ENCODE measurements at regions not wholly inside any gene's neighbourhood (a gene's known extent, or its start where the extent isn't known, plus 50 kb on each side); places are given as distances from the start of the nearest gene placed in this dataset.

DNA sequence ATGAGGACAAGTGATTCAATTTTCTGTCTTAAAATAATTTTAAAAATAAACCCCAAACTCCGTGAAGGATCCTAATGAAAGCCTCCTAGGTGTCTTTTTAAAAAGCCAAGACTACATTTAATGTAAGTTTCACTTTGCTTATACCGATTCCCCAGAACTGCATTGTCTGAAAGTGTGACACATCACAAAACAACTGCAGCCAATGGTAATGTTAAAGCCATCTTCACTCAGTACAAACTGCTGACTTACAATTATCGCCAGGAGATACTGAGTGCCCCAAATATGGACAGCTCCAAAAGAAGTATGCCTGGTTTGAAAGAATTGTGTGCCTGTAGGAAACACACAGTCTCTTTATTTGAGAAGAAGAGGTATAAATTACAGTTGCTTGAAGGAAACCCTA is 73.7 kb upstream of the SPANXB1 start:
- Mint-ChIP-seq H3K36me3 (ENCODE audit: low read depth) (no peaks in the 10 kb centered on the region), H3K4me3 (ENCODE audit: unreplicated experiment) (no peak overlapping the region), H3K9me3 (ENCODE audit: low read depth) (no peaks in the 10 kb centered on the region), H3K4me1 (ENCODE audit: low read depth) (no peaks in the 10 kb centered on the region), H3K27me3 (ENCODE audit: low read depth) (no peaks in the 10 kb centered on the region), H3K27ac (ENCODE audit: unreplicated experiment) (no peak overlapping the region)
- TF ChIP-seq, protein P1, sequence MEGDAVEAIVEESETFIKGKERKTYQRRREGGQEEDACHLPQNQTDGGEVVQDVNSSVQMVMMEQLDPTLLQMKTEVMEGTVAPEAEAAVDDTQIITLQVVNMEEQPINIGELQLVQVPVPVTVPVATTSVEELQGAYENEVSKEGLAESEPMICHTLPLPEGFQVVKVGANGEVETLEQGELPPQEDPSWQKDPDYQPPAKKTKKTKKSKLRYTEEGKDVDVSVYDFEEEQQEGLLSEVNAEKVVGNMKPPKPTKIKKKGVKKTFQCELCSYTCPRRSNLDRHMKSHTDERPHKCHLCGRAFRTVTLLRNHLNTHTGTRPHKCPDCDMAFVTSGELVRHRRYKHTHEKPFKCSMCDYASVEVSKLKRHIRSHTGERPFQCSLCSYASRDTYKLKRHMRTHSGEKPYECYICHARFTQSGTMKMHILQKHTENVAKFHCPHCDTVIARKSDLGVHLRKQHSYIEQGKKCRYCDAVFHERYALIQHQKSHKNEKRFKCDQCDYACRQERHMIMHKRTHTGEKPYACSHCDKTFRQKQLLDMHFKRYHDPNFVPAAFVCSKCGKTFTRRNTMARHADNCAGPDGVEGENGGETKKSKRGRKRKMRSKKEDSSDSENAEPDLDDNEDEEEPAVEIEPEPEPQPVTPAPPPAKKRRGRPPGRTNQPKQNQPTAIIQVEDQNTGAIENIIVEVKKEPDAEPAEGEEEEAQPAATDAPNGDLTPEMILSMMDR (IDR thresholded peaks at IDR 0.05), result no peak
- DNase-seq (ENCODE audit: low spot score), result no peak

DNA sequence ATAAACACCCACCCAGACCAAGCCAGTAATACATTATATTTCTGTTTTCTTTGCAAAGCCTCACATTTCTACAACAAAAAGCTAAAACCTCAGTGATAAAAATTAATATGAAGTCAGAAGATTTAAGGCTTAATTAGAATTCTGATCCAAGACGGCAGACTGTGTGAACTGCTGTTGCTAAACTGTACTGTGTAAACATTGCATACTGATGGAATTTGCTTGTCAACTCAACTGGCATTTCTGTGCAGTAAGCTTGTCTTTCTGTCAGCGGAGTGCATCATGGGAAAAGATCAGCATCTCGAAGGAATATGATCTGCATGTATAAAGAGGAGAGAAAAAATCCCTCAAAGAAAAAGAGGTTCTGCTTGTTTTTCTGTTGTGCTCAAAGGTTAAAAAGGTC is 69.4 kb upstream of the SPANXB1 start:
- Mint-ChIP-seq H3K9me3 (ENCODE audit: low read depth) (no peaks in the 10 kb centered on the region), H3K4me1 (ENCODE audit: low read depth) (no peaks in the 10 kb centered on the region), H3K27ac (ENCODE audit: unreplicated experiment) (no peak overlapping the region), H3K4me3 (ENCODE audit: unreplicated experiment) (no peak overlapping the region), H3K36me3 (ENCODE audit: low read depth) (no peaks in the 10 kb centered on the region), H3K27me3 (ENCODE audit: low read depth) (no peaks in the 10 kb centered on the region)
- no peak for DNase-seq (ENCODE audit: low spot score)
- TF ChIP-seq, protein P1 (IDR thresholded peaks at IDR 0.05), result no peak

DNA sequence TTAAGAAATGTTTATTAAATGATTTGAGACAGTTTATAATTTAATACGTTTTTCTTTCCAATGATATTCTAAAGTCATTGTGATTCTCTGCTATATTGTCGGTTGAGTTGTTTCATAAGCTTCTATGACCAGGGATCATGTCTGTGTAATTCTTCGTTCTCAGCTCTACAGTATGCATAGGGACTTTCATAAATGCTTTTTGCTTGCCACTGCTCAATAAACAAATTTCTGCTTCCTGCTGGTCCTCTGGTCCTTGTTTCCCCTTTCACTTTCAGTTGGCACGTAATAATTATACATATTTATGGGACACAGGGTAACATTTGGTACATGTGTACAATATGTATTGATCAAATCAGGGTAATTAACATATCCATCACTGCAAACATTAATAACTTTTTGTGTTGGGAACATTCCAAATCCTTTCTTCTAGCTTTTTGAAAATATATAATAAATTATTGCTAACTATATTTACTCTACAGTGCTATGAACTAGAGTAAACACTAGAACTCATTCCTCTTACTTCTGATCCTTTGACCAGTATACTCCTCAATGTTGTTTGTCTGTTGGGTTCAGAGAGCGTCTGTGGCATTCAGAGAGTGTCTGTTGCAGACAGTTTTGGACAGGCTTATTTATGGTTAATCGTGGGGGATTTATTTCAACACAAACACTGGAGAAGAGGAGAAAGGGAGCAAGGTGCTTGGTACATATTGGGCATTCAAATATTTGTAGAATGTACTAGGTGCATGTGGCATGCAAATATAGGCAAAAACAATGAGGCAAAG is 68.3 kb upstream of the SPANXB1 start:
- Mint-ChIP-seq H3K36me3 (ENCODE audit: low read depth) (no peaks in the 10 kb centered on the region), H3K27me3 (ENCODE audit: low read depth) (no peaks in the 10 kb centered on the region), H3K4me3 (ENCODE audit: unreplicated experiment) (no peak overlapping the region), H3K9me3 (ENCODE audit: low read depth) (no peaks in the 10 kb centered on the region), H3K4me1 (ENCODE audit: low read depth) (no peaks in the 10 kb centered on the region), H3K27ac (ENCODE audit: unreplicated experiment) (no peak overlapping the region)
- DNase-seq (ENCODE audit: low spot score), result no peak
- TF ChIP-seq, protein P1 (IDR thresholded peaks at IDR 0.05), result no peak

DNA sequence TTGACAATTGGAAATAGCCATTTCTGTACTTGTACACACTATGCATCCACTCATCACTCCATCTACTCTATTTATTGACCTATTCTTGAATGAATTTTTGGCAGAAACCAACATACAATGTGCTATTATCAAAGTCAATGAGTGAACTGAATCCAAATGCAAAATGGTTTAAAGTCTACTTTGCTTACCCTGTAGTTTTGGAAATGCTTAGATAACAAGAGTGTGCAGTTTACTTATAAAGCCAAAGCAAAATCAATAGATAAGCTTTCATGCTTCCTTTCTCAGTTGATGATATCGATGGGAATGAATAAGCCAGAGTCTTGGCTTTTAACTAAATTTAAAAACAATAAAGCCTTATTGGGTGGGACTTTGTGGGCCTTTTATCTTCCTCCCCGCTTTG is 58.9 kb upstream of the SPANXB1 start:
- no peaks in the 10 kb centered on the region for H3K4me1 Mint-ChIP-seq (ENCODE audit: low read depth)
- no peak for DNase-seq (ENCODE audit: low spot score)
- H3K27ac Mint-ChIP-seq (ENCODE audit: unreplicated experiment), result no peak overlapping the region
- H3K27me3 Mint-ChIP-seq (ENCODE audit: low read depth), result peaks cover 2% of the 10 kb centered on the region
- no peaks in the 10 kb centered on the region for H3K36me3 Mint-ChIP-seq (ENCODE audit: low read depth)
- peaks cover 3% of the 10 kb centered on the region for H3K9me3 Mint-ChIP-seq (ENCODE audit: low read depth)
- H3K4me3 Mint-ChIP-seq (ENCODE audit: unreplicated experiment), result no peak overlapping the region
- TF ChIP-seq, protein P1 (IDR thresholded peaks at IDR 0.05), result no peak

DNA sequence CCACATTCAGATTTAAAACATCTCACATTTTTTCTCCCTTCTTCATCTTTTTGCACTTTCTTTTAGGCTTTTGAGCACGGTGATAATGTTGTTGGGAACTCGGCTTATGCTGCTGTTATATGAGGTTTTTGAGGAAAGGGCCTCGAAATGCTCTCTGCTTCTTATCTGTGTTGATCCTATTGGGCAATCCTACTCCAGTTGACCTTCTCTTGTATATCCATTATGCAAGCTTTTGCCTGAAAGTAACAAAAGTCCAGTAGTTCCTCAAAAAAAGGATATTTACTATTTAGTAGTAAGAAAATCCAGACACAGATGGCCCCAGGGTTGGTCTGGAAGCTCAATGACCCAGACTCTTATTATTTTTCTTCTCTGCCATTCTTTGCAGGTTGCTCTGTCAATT is 57.7 kb upstream of the SPANXB1 start:
- H3K27me3 Mint-ChIP-seq (ENCODE audit: low read depth), result peaks cover 2% of the 10 kb centered on the region
- TF ChIP-seq, protein P1 (IDR thresholded peaks at IDR 0.05), result no peak
- DNase-seq (ENCODE audit: low spot score), result no peak
- H3K4me3 Mint-ChIP-seq (ENCODE audit: unreplicated experiment), result no peak overlapping the region
- no peaks in the 10 kb centered on the region for H3K36me3 Mint-ChIP-seq (ENCODE audit: low read depth)
- H3K9me3 Mint-ChIP-seq (ENCODE audit: low read depth), result peaks cover 5% of the 10 kb centered on the region
- H3K4me1 Mint-ChIP-seq (ENCODE audit: low read depth), result no peaks in the 10 kb centered on the region
- H3K27ac Mint-ChIP-seq (ENCODE audit: unreplicated experiment), result no peak overlapping the region

Measured in chondrocyte (in vitro differentiated cells).